Small intestine (tissue), 7 donors: ENCODE measurements at regions not wholly inside any gene's neighbourhood (a gene's known extent, or its start where the extent isn't known, plus 50 kb on each side); places are given as distances from the start of the nearest gene placed in this dataset.

Experiments used
- DNase-seq, 2 donors: peaks; one replicate each; pipeline versions ENCODE4 v3.0.0 to v3.0.0-alpha.2; 2013
- FAIRE-seq: peaks from 2 replicates; lab custom pipeline; 2012; peaks lifted over from hg19 to GRCh38; lab: Jason Lieb, UNC
- H3K27ac ChIP-seq, 3 donors: one replicate each; pipeline ENCODE4 v1.5.1; 2013; ENCODE audit warnings: low read length in 2 of 3, mild to moderate bottlenecking in 2 of 3, control low read depth in 1 of 3, inconsistent platforms in 1 of 3, low read depth in 1 of 3, moderate library complexity in 1 of 3
- H3K27me3 ChIP-seq, 3 donors: one replicate each; pipeline ENCODE4 v1.6.1; 2013; ENCODE audit warnings: low read length in 3 of 3, inconsistent platforms in 1 of 3; ENCODE audit not compliant: control insufficient read depth in 3 of 3, insufficient read depth in 3 of 3
- H3K36me3 ChIP-seq, 3 donors: one replicate each; pipeline ENCODE4 v1.6.1; 2013; ENCODE audit warnings: low read length in 3 of 3, inconsistent platforms in 1 of 3, low read depth in 1 of 3, mild to moderate bottlenecking in 1 of 3, moderate library complexity in 1 of 3; ENCODE audit not compliant: control insufficient read depth in 3 of 3, insufficient read depth in 2 of 3
- H3K4me1 ChIP-seq, 3 donors: one replicate each; pipeline ENCODE4 v1.6.1; 2013; ENCODE audit warnings: low read length in 2 of 3, inconsistent platforms in 1 of 3, low read depth in 1 of 3, mild to moderate bottlenecking in 1 of 3, moderate library complexity in 1 of 3; ENCODE audit not compliant: control insufficient read depth in 3 of 3, insufficient read depth in 2 of 3
- H3K4me3 ChIP-seq, 3 donors: one replicate each; pipeline ENCODE4 v1.5.1; 2013; ENCODE audit warnings: low read length in 3 of 3, control low read depth in 1 of 3, inconsistent platforms in 1 of 3, low read depth in 1 of 3, mild to moderate bottlenecking in 1 of 3, moderate library complexity in 1 of 3
- H3K9me3 ChIP-seq, 2 donors: one replicate each; pipeline ENCODE4 v1.6.1; 2013; ENCODE audit warnings: low read depth in 1 of 2, low read length in 1 of 2; ENCODE audit not compliant: control insufficient read depth in 2 of 2, insufficient read depth in 1 of 2
- WGBS, 3 donors: extraction: QIAGEN DNeasy Blood & Tissue Kit; methylation state at CpG; one replicate each; pipeline ENCODE4 v1.1.7; 2013; 5-methylcytosine and 5-hydroxymethylcytosine counted together
- donor health status: healthy with polysubstance abuse.
- donor health status: control.
- donor health status: control.
- donor health status: Bipolar disorder and iron deficiency.
- donor health status: healthy.

DNA sequence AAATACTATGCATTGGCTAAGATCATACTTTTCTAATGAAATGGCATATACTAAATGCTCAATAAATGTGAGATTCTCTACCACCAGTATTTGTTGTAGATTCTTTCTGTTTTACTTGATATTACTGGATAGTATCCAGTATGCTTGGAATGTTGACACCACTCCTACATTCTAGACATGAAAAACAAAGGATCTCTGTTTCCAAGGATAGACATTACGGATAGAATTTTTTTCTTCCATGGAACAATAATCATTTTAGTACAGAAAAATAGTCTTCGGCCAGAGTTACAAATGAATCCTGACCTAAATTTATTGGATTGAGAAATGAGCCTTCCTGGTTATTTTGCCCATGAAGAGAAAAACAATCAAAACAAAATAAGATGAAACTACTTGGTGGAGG is 258.2 kb upstream of the NT5E start:
- 83 to 91% (median 88%) methylated on average over 2 of the region's 2 CpGs for WGBS, 3 donors
- H3K4me1 ChIP-seq: no peaks in the 10 kb centered on the region
- H3K36me3 ChIP-seq: no peaks in the 10 kb centered on the region
- FAIRE-seq: no peak
- H3K9me3 ChIP-seq: peaks cover 0 to 6% of the 10 kb centered on the region in 2 donors
- H3K27me3 ChIP-seq: no peaks in the 10 kb centered on the region
- H3K4me3 ChIP-seq: no peak overlapping the region
- H3K27ac ChIP-seq: no peak overlapping the region
- no peak for DNase-seq

DNA sequence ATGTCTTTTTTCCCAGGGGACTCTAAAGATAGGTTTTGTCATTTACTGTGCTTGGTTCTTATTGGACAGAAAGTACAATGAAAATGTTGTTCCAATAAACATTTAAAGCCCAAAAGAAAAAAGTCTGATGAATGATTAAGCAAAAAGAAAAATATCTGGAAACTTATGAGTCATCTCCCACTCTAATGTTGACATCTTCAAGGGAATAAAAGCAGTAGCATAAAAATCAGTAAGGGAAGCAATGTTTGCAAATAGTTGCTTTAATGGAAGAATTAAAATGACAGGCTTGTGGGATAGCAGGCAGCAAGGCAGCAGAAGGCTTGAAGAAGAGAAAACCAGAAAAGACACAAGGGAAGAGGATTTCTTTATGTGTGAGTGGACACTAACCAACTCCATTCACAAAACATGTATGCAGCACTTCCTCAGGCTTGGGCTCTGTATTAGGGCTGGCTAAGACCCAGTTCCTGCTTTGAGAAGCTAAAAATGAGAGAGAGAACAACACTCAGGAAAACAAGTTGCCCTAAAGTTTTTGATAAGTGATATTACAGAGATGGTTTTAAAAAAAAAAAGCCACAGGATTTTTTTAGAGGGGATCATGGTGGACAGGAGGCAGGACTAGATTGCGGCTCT is 263.2 kb upstream of the NT5E start:
- 76 to 100% (median 86%) methylated on average over 1 of the region's 1 CpG for WGBS, 3 donors

DNA sequence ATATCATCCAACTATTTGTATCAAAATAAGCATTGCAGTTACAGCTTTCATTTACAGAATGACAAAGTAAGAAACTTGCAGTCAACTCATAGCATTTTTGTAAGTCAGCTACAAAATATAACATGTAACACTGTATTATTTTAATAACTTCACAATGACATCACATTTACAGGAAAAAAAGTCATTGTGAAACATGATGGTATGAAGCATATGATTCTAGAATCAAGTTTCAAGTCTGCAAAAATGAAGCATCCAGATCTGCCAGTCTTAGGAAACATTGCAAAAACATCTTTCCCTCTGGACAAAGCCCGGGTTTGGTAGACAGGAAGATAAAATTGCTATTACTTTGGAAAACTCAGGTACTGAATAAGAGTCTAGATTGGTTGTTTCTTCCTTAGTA is 263.9 kb upstream of the NT5E start:
- H3K4me3 ChIP-seq: no peak overlapping the region
- WGBS, 3 donors: 60 to 71% (median 63%) methylated on average over 1 of the region's 1 CpG
- H3K9me3 ChIP-seq: no peaks in the 10 kb centered on the region
- DNase-seq: no peak
- no peaks in the 10 kb centered on the region for H3K27me3 ChIP-seq
- FAIRE-seq: no peak
- H3K4me1 ChIP-seq: no peaks in the 10 kb centered on the region
- H3K36me3 ChIP-seq: no peaks in the 10 kb centered on the region
- H3K27ac ChIP-seq: no peak overlapping the region

More for the DNA sequence above, 263.2 kb upstream of the NT5E start:
- DNase-seq (no peak), FAIRE-seq (no peak)
- H3K4me1 ChIP-seq: no peaks in the 10 kb centered on the region
- H3K36me3 ChIP-seq: no peaks in the 10 kb centered on the region
- no peaks in the 10 kb centered on the region for H3K9me3 ChIP-seq
- no peaks in the 10 kb centered on the region for H3K27me3 ChIP-seq
- H3K4me3 ChIP-seq: no peak overlapping the region
- no peak overlapping the region for H3K27ac ChIP-seq

DNA sequence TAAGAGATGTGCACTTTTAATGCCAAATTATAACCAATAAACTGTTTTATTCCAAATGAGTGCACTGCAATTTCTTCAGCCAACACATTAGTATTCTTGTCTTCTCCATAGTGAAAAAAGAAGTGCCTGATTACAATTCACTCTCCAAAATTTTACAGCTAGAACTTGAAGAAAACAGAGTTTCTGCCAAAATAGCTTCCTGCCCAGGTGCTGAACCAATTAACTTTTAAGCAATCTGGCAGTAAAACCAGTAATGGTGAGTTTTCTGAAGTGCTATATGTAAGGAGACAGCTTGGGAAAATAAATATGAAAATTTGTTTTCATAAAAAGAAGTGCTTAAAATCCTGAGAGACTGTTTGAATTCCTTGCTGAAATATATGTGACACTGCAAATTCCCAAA is 266.0 kb upstream of the NT5E start:
- Histone ChIP-seq H3K27me3 (no peaks in the 10 kb centered on the region), H3K4me3 (no peak overlapping the region), H3K36me3 (no peaks in the 10 kb centered on the region), H3K4me1 (no peaks in the 10 kb centered on the region), H3K9me3 (no peaks in the 10 kb centered on the region), H3K27ac (no peak overlapping the region)
- FAIRE-seq (no peak), DNase-seq (no peak)

DNA sequence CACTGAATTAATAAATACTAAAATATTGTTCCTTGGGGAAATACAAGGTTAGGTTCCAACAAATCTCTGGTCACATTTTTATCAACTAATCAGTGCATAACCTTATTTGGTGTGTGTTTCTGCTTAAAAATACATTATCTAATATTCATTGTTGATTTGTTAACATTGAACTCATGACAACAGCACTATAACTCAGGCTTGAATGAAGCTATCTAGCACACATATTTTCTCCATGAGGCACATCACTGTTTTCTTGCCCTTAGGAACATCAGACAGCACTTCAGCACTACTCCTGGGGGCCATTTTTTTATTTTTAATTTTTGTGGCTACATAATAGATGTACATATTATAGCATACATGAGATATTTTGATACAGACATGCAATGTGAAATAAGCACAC is 277.2 kb upstream of the NT5E start:
- DNase-seq (no peak), FAIRE-seq (no peak)
- Histone ChIP-seq H3K4me3 (no peak overlapping the region), H3K9me3 (no peaks in the 10 kb centered on the region), H3K27me3 (no peaks in the 10 kb centered on the region), H3K27ac (no peak overlapping the region), H3K4me1 (no peaks in the 10 kb centered on the region), H3K36me3 (no peaks in the 10 kb centered on the region)

DNA sequence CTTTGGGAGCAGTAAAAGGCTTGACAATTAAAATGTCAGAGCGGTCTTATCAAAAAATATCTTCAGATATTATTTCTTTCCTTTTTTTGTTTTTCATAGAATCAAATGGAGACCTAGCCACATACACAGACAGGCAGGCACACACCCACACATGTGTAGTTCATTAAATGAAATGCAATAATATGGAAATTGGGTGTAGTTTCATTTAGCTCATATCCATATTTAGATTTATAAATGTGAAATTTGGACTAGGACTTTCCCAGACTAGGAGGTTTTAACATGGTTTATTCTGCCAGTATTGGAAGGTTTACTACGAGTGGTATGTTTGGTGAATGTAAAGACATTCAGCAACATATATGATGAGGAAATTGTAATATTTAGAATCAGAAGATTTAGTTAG is 277.7 kb upstream of the NT5E start:
- H3K9me3 ChIP-seq: no peaks in the 10 kb centered on the region
- 68 to 79% (median 74%) methylated on average over 2 of the region's 2 CpGs for WGBS, 3 donors
- H3K4me1 ChIP-seq: no peaks in the 10 kb centered on the region
- H3K36me3 ChIP-seq: no peaks in the 10 kb centered on the region
- DNase-seq (no peak), FAIRE-seq (no peak)
- H3K27ac ChIP-seq: no peak overlapping the region
- no peaks in the 10 kb centered on the region for H3K27me3 ChIP-seq
- H3K4me3 ChIP-seq: no peak overlapping the region

DNA sequence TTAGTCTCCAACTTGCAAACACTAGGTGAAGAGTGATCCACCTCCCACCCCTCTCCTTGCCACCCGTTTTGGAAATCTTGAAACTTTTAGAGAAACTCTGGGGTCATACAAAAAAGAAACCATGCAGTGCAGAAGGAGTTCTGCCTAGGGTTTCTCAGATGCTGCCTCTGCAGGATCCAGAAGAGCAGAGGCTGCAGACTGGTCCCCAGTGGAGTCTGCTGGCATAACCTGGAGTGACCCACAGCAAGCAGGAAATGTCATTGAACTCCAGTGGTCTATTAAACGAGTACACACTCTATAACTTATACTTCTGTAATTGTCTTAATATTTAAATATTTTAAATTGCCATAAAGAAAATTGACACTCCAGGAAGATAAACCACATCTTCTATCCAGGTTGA is 280.7 kb upstream of the NT5E start:
- no peak for FAIRE-seq
- Histone ChIP-seq H3K27me3 (no peaks in the 10 kb centered on the region), H3K4me3 (no peak overlapping the region), H3K4me1 (no peaks in the 10 kb centered on the region), H3K36me3 (no peaks in the 10 kb centered on the region), H3K27ac (no peak overlapping the region), H3K9me3 (no peaks in the 10 kb centered on the region)
- 30 to 38% (median 34%) methylated on average over 2 of the region's 2 CpGs for WGBS, 3 donors
- no peak for DNase-seq

DNA sequence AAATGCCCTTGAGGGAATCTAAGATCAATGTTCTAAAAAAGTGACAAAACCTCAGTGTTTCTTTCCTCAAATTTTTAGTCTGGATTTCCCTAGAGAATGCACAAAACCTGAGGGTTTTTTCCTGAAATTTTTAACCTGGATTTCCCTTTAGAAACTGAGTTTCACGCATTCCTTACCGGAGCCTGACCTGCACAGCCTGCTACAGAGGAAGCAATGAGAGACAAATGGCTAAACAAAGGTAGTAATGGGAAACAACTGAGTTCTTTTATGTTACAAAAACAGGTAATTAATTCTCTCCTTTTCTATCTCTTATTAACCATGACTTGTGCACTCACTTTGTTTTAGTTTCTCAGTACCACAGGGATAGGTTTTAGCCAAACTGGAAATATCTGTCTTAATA is 281.7 kb upstream of the NT5E start:
- Histone ChIP-seq H3K4me3 (no peak overlapping the region), H3K36me3 (no peaks in the 10 kb centered on the region), H3K4me1 (no peaks in the 10 kb centered on the region), H3K27me3 (no peaks in the 10 kb centered on the region), H3K9me3 (no peaks in the 10 kb centered on the region), H3K27ac (no peak overlapping the region)
- WGBS, 3 donors: 78 to 86% (median 81%) methylated on average over 2 of the region's 2 CpGs
- FAIRE-seq (no peak), DNase-seq (no peak)

DNA sequence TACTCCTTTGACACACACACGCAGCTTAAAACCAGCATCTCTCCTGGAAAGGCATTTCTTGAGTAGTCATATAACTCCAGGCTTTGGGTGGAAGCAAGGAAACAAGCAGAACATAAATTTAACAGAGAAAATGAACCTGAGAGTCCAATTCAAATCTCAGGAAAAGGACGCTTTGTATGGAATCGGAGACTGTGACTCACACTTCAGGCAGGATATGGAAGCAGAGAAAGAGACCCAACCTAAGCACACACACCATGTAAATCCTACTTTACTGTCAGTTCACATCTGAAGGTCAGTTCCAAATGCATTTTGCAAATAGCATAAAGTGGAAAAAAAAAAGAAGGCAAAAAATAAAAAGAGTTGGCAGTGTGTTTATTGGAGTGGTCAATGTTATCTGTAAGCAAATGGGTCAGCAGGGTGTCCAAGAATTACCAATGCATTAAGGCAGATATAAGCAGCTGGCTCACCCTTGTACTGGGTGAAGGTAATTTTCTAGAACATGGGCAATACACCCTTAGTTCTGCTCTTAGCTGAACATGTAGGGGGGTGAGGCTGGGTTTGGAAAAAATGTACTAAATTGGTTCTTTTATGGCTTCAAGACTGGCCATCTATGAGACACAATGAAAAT is 283.7 kb upstream of the NT5E start:
- no peak overlapping the region for H3K27ac ChIP-seq
- H3K36me3 ChIP-seq: no peaks in the 10 kb centered on the region
- H3K9me3 ChIP-seq: no peaks in the 10 kb centered on the region
- DNase-seq: no peak
- no peak overlapping the region for H3K4me3 ChIP-seq
- no peak for FAIRE-seq
- 85 to 93% (median 88%) methylated on average over 3 of the region's 3 CpGs for WGBS, 3 donors
- H3K4me1 ChIP-seq: no peaks in the 10 kb centered on the region
- no peaks in the 10 kb centered on the region for H3K27me3 ChIP-seq
